ENCODE measurements at regions not wholly inside any gene's neighbourhood (a gene's known extent, or its start where the extent isn't known, plus 50 kb on each side); places are given as distances from the start of the nearest gene placed in this dataset.

GRCh38 chr12:116393859-116394650, 116.6 kb upstream of the MED13L start:
- CTCF ChIA-PET: no interaction called here
- DNase-seq (ENCODE audit: low read depth, low spot score): no peak
- H3K4me3 ChIP-seq (ENCODE audit: low read depth in 2 of 2, low read length in 2 of 2): no peak overlapping the region
- peak overlapping the region; percentile 36; the same call in 1 of the 2 replicates for H3K27ac ChIP-seq (ENCODE audit: low read length)
- no peaks in the 10 kb centered on the region for H3K27me3 ChIP-seq (ENCODE audit: control insufficient read depth, insufficient read depth, low read length)
- peaks cover 12% of the 10 kb centered on the region for H3K9me3 ChIP-seq (ENCODE audit: control insufficient read depth, insufficient read depth, low read depth, low read length)
- TF ChIP-seq SIN3A (IDR thresholded peaks at IDR 0.05; ENCODE audit: borderline replicate concordance, insufficient read depth, low read depth, low read length) (no peak), CTCF (IDR thresholded peaks at IDR 0.05) (no peak), TCF7L2 (IDR thresholded peaks at IDR 0.05; ENCODE audit: low read depth, low read length) (no peak), POLR2AphosphoS5 (IDR thresholded peaks at IDR 0.05; ENCODE audit: low read depth, low read length) (no peak)
- TF ChIP-seq, protein P1, sequence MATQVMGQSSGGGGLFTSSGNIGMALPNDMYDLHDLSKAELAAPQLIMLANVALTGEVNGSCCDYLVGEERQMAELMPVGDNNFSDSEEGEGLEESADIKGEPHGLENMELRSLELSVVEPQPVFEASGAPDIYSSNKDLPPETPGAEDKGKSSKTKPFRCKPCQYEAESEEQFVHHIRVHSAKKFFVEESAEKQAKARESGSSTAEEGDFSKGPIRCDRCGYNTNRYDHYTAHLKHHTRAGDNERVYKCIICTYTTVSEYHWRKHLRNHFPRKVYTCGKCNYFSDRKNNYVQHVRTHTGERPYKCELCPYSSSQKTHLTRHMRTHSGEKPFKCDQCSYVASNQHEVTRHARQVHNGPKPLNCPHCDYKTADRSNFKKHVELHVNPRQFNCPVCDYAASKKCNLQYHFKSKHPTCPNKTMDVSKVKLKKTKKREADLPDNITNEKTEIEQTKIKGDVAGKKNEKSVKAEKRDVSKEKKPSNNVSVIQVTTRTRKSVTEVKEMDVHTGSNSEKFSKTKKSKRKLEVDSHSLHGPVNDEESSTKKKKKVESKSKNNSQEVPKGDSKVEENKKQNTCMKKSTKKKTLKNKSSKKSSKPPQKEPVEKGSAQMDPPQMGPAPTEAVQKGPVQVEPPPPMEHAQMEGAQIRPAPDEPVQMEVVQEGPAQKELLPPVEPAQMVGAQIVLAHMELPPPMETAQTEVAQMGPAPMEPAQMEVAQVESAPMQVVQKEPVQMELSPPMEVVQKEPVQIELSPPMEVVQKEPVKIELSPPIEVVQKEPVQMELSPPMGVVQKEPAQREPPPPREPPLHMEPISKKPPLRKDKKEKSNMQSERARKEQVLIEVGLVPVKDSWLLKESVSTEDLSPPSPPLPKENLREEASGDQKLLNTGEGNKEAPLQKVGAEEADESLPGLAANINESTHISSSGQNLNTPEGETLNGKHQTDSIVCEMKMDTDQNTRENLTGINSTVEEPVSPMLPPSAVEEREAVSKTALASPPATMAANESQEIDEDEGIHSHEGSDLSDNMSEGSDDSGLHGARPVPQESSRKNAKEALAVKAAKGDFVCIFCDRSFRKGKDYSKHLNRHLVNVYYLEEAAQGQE (IDR thresholded peaks at IDR 0.05; ENCODE audit: insufficient read depth in 1 of 2, low read depth in 2 of 2, low read length in 1 of 2): no peak
- POLR2A ChIA-PET: no interaction called here
- no TSS peak for BruUV-seq (replicated peaks)
- in situ Hi-C loops (cut with HindIII; ENCODE audit: low pct_unique_long_range_greater_than_20kb, low sequenced_read_pairs): no loop called here
- peaks cover 35% of the 10 kb centered on the region for H3K4me1 ChIP-seq (ENCODE audit: control insufficient read depth, insufficient read depth, low read length)
- H3K36me3 ChIP-seq (ENCODE audit: control insufficient read depth, insufficient read depth, low read length): no peaks in the 10 kb centered on the region
- ATAC-seq: no peak
- intact Hi-C loops (cut with micrococcal nuclease; ENCODE audit: unreplicated experiment): no loop called here

DNA sequence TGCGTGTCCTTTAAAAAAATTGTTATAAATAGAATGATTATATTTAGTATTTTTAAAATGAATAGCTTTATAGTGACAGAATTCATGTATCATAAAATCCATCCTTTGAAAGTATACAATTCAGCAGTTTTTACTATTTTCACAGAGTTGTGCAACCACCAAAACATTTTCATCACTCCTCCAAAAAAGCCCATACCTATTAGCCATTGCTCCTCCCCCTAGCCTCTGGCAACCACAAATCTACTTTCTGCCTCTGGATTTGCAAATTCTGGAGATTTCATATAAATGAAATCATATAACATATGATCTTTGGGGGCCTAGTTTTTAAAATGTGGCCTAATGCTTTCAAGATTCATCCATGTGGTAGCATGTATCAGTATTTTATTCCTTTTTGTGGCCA, 117.9 kb upstream of the MED13L start:
- no peaks in the 10 kb centered on the region for H3K27me3 ChIP-seq (ENCODE audit: control insufficient read depth, insufficient read depth, low read length)
- TF ChIP-seq, protein P1 (IDR thresholded peaks at IDR 0.05; ENCODE audit: insufficient read depth in 1 of 2, low read depth in 2 of 2, low read length in 1 of 2): no peak
- TF ChIP-seq TCF7L2 (IDR thresholded peaks at IDR 0.05; ENCODE audit: low read depth, low read length) (no peak), SIN3A (IDR thresholded peaks at IDR 0.05; ENCODE audit: borderline replicate concordance, insufficient read depth, low read depth, low read length) (no peak), CTCF (IDR thresholded peaks at IDR 0.05) (no peak), POLR2AphosphoS5 (IDR thresholded peaks at IDR 0.05; ENCODE audit: low read depth, low read length) (no peak)
- peaks cover 12% of the 10 kb centered on the region for H3K9me3 ChIP-seq (ENCODE audit: control insufficient read depth, insufficient read depth, low read depth, low read length)
- H3K36me3 ChIP-seq (ENCODE audit: control insufficient read depth, insufficient read depth, low read length): no peaks in the 10 kb centered on the region
- H3K27ac ChIP-seq (ENCODE audit: low read length): no peak overlapping the region; the same call in 1 of the 2 replicates
- ChIA-PET POLR2A (no interaction called here), CTCF (no interaction called here)
- peaks cover 22% of the 10 kb centered on the region for H3K4me1 ChIP-seq (ENCODE audit: control insufficient read depth, insufficient read depth, low read length)
- no peak overlapping the region for H3K4me3 ChIP-seq (ENCODE audit: low read depth in 2 of 2, low read length in 2 of 2)
- ATAC-seq (no peak), DNase-seq (ENCODE audit: low read depth, low spot score) (no peak)
- intact Hi-C loops (cut with micrococcal nuclease; ENCODE audit: unreplicated experiment) (no loop called here), in situ Hi-C loops (cut with HindIII; ENCODE audit: low pct_unique_long_range_greater_than_20kb, low sequenced_read_pairs) (no loop called here)
- no TSS peak for BruUV-seq (replicated peaks)

Data from Panc1 (cell line).